ENCODE measurements at regions not wholly inside any gene's neighbourhood (a gene's known extent, or its start where the extent isn't known, plus 50 kb on each side); places are given as distances from the start of the nearest gene placed in this dataset.

GRCh38 chr5:165739079-165739741, 2233.8 kb downstream of the MAT2B start:
- Histone ChIP-seq H3K4me1 (ENCODE audit: control insufficient read depth, insufficient read depth, low read length) (no peaks in the 10 kb centered on the region), H3K9ac (ENCODE audit: low read length) (no peak overlapping the region), H3K27me3 (ENCODE audit: control insufficient read depth, insufficient read depth, low read length) (no peaks in the 10 kb centered on the region)

GRCh38 chr5:165757791-165758190, 2252.4 kb downstream of the MAT2B start:
- Histone ChIP-seq H3K9me3 (ENCODE audit: control insufficient read depth, low read length) (no peaks in the 10 kb centered on the region), H3K9ac (ENCODE audit: low read length) (no peak overlapping the region), H3K4me1 (ENCODE audit: control insufficient read depth, insufficient read depth, low read length) (no peaks in the 10 kb centered on the region), H3K27me3 (ENCODE audit: control insufficient read depth, insufficient read depth, low read length) (no peaks in the 10 kb centered on the region), H3K36me3 (ENCODE audit: control insufficient read depth, insufficient read depth, low read length) (no peaks in the 10 kb centered on the region), H3K4me3 (ENCODE audit: low read length) (no peak overlapping the region)

More at GRCh38 chr5:165739079-165739741, 2233.8 kb downstream of the MAT2B start:
- Histone ChIP-seq H3K9me3 (ENCODE audit: control insufficient read depth, low read length) (no peaks in the 10 kb centered on the region), H3K4me3 (ENCODE audit: low read length) (no peak overlapping the region), H3K36me3 (ENCODE audit: control insufficient read depth, insufficient read depth, low read length) (no peaks in the 10 kb centered on the region)

GRCh38 chr5:165775111-165775510, 2269.7 kb downstream of the MAT2B start:
- no peaks in the 10 kb centered on the region for H3K4me1 ChIP-seq (ENCODE audit: control insufficient read depth, insufficient read depth, low read length)

GRCh38 chr5:165779505-165779904, 2274.1 kb downstream of the MAT2B start:
- Histone ChIP-seq H3K36me3 (ENCODE audit: control insufficient read depth, insufficient read depth, low read length) (no peaks in the 10 kb centered on the region), H3K4me3 (ENCODE audit: low read length) (no peak overlapping the region), H3K4me1 (ENCODE audit: control insufficient read depth, insufficient read depth, low read length) (no peaks in the 10 kb centered on the region), H3K9me3 (ENCODE audit: control insufficient read depth, low read length) (no peaks in the 10 kb centered on the region), H3K27me3 (ENCODE audit: control insufficient read depth, insufficient read depth, low read length) (no peaks in the 10 kb centered on the region), H3K9ac (ENCODE audit: low read length) (no peak overlapping the region)

More at GRCh38 chr5:165775111-165775510, 2269.7 kb downstream of the MAT2B start:
- Histone ChIP-seq H3K4me3 (ENCODE audit: low read length) (no peak overlapping the region), H3K9me3 (ENCODE audit: control insufficient read depth, low read length) (no peaks in the 10 kb centered on the region), H3K9ac (ENCODE audit: low read length) (no peak overlapping the region), H3K36me3 (ENCODE audit: control insufficient read depth, insufficient read depth, low read length) (no peaks in the 10 kb centered on the region), H3K27me3 (ENCODE audit: control insufficient read depth, insufficient read depth, low read length) (no peaks in the 10 kb centered on the region)

- Histone ChIP-seq H3K27me3 (ENCODE audit: control insufficient read depth, insufficient read depth, low read length) (no peaks in the 10 kb centered on the region), H3K4me3 (ENCODE audit: low read length) (no peak overlapping the region), H3K4me1 (ENCODE audit: control insufficient read depth, insufficient read depth, low read length) (no peaks in the 10 kb centered on the region), H3K36me3 (ENCODE audit: control insufficient read depth, insufficient read depth, low read length) (no peaks in the 10 kb centered on the region), H3K9me3 (ENCODE audit: control insufficient read depth, low read length) (no peaks in the 10 kb centered on the region), H3K9ac (ENCODE audit: low read length) (no peak overlapping the region)
These were observed 2275.5 kb downstream of the MAT2B start for GRCh38 chr5:165780901-165781300.

- no peaks in the 10 kb centered on the region for H3K4me1 ChIP-seq (ENCODE audit: control insufficient read depth, insufficient read depth, low read length)
- no peaks in the 10 kb centered on the region for H3K36me3 ChIP-seq (ENCODE audit: control insufficient read depth, insufficient read depth, low read length)
- H3K9me3 ChIP-seq (ENCODE audit: control insufficient read depth, low read length) = no peaks in the 10 kb centered on the region
- no peak overlapping the region for H3K4me3 ChIP-seq (ENCODE audit: low read length)
- H3K27me3 ChIP-seq (ENCODE audit: control insufficient read depth, insufficient read depth, low read length) = no peaks in the 10 kb centered on the region
- no peak overlapping the region for H3K9ac ChIP-seq (ENCODE audit: low read length)
These were observed 2276.3 kb downstream of the MAT2B start for GRCh38 chr5:165781738-165782137.

GRCh38 chr5:165783024-165783423, 2277.6 kb downstream of the MAT2B start:
- Histone ChIP-seq H3K27me3 (ENCODE audit: control insufficient read depth, insufficient read depth, low read length) (no peaks in the 10 kb centered on the region), H3K4me3 (ENCODE audit: low read length) (no peak overlapping the region), H3K4me1 (ENCODE audit: control insufficient read depth, insufficient read depth, low read length) (no peaks in the 10 kb centered on the region), H3K36me3 (ENCODE audit: control insufficient read depth, insufficient read depth, low read length) (no peaks in the 10 kb centered on the region), H3K9me3 (ENCODE audit: control insufficient read depth, low read length) (no peaks in the 10 kb centered on the region), H3K9ac (ENCODE audit: low read length) (no peak overlapping the region)

- H3K9me3 ChIP-seq (ENCODE audit: control insufficient read depth, low read length) = no peaks in the 10 kb centered on the region
- no peak overlapping the region for H3K9ac ChIP-seq (ENCODE audit: low read length)
- no peak overlapping the region for H3K4me3 ChIP-seq (ENCODE audit: low read length)
- no peaks in the 10 kb centered on the region for H3K36me3 ChIP-seq (ENCODE audit: control insufficient read depth, insufficient read depth, low read length)
- H3K4me1 ChIP-seq (ENCODE audit: control insufficient read depth, insufficient read depth, low read length) = no peaks in the 10 kb centered on the region
- no peaks in the 10 kb centered on the region for H3K27me3 ChIP-seq (ENCODE audit: control insufficient read depth, insufficient read depth, low read length)
These were observed 2280.7 kb downstream of the MAT2B start for GRCh38 chr5:165786073-165786472.

- H3K4me1 ChIP-seq (ENCODE audit: control insufficient read depth, insufficient read depth, low read length) = no peaks in the 10 kb centered on the region
- no peaks in the 10 kb centered on the region for H3K36me3 ChIP-seq (ENCODE audit: control insufficient read depth, insufficient read depth, low read length)
- no peak overlapping the region for H3K4me3 ChIP-seq (ENCODE audit: low read length)
- H3K9me3 ChIP-seq (ENCODE audit: control insufficient read depth, low read length) = no peaks in the 10 kb centered on the region
- H3K9ac ChIP-seq (ENCODE audit: low read length) = no peak overlapping the region
- no peaks in the 10 kb centered on the region for H3K27me3 ChIP-seq (ENCODE audit: control insufficient read depth, insufficient read depth, low read length)
These were observed 2289.7 kb downstream of the MAT2B start for GRCh38 chr5:165795073-165795472.

GRCh38 chr5:165805756-165806155, 2300.3 kb downstream of the MAT2B start:
- H3K4me3 ChIP-seq (ENCODE audit: low read length) = no peak overlapping the region
- H3K9me3 ChIP-seq (ENCODE audit: control insufficient read depth, low read length) = no peaks in the 10 kb centered on the region
- H3K27me3 ChIP-seq (ENCODE audit: control insufficient read depth, insufficient read depth, low read length) = no peaks in the 10 kb centered on the region
- H3K9ac ChIP-seq (ENCODE audit: low read length) = no peak overlapping the region
- no peaks in the 10 kb centered on the region for H3K4me1 ChIP-seq (ENCODE audit: control insufficient read depth, insufficient read depth, low read length)
- no peaks in the 10 kb centered on the region for H3K36me3 ChIP-seq (ENCODE audit: control insufficient read depth, insufficient read depth, low read length)

- no peak overlapping the region for H3K4me3 ChIP-seq (ENCODE audit: low read length)
- no peak overlapping the region for H3K9ac ChIP-seq (ENCODE audit: low read length)
- no peaks in the 10 kb centered on the region for H3K9me3 ChIP-seq (ENCODE audit: control insufficient read depth, low read length)
- H3K27me3 ChIP-seq (ENCODE audit: control insufficient read depth, insufficient read depth, low read length) = no peaks in the 10 kb centered on the region
- no peaks in the 10 kb centered on the region for H3K4me1 ChIP-seq (ENCODE audit: control insufficient read depth, insufficient read depth, low read length)
- H3K36me3 ChIP-seq (ENCODE audit: control insufficient read depth, insufficient read depth, low read length) = no peaks in the 10 kb centered on the region
These were observed 2302.9 kb downstream of the MAT2B start for GRCh38 chr5:165808335-165808734.

GRCh38 chr5:165809914-165810313, 2304.5 kb downstream of the MAT2B start:
- no peaks in the 10 kb centered on the region for H3K27me3 ChIP-seq (ENCODE audit: control insufficient read depth, insufficient read depth, low read length)
- H3K4me1 ChIP-seq (ENCODE audit: control insufficient read depth, insufficient read depth, low read length) = no peaks in the 10 kb centered on the region
- no peaks in the 10 kb centered on the region for H3K9me3 ChIP-seq (ENCODE audit: control insufficient read depth, low read length)
- no peaks in the 10 kb centered on the region for H3K36me3 ChIP-seq (ENCODE audit: control insufficient read depth, insufficient read depth, low read length)
- H3K4me3 ChIP-seq (ENCODE audit: low read length) = no peak overlapping the region
- H3K9ac ChIP-seq (ENCODE audit: low read length) = no peak overlapping the region

GRCh38 chr5:165829504-165829903, 2324.1 kb downstream of the MAT2B start:
- Histone ChIP-seq H3K27me3 (ENCODE audit: control insufficient read depth, insufficient read depth, low read length) (no peaks in the 10 kb centered on the region), H3K4me3 (ENCODE audit: low read length) (no peak overlapping the region), H3K4me1 (ENCODE audit: control insufficient read depth, insufficient read depth, low read length) (no peaks in the 10 kb centered on the region), H3K36me3 (ENCODE audit: control insufficient read depth, insufficient read depth, low read length) (no peaks in the 10 kb centered on the region), H3K9ac (ENCODE audit: low read length) (no peak overlapping the region), H3K9me3 (ENCODE audit: control insufficient read depth, low read length) (no peaks in the 10 kb centered on the region)

Data from mucosa of stomach (tissue), 1 donor.